Suppressor macrophage treated with lipopolysaccharide for 4 hours (primary cell): ENCODE measurements at regions not wholly inside any gene's neighbourhood (a gene's known extent, or its start where the extent isn't known, plus 50 kb on each side); places are given as distances from the start of the nearest gene placed in this dataset.
"Not testable (repeated sequence)": the region's sequence is repeated elsewhere in the genome, so short reads cannot be mapped to it uniquely, and the experiment has no call there.

Experiments
- DNase-seq: peaks from one replicate; pipeline ENCODE4 v3.0.0-alpha.2; 2020

DNA sequence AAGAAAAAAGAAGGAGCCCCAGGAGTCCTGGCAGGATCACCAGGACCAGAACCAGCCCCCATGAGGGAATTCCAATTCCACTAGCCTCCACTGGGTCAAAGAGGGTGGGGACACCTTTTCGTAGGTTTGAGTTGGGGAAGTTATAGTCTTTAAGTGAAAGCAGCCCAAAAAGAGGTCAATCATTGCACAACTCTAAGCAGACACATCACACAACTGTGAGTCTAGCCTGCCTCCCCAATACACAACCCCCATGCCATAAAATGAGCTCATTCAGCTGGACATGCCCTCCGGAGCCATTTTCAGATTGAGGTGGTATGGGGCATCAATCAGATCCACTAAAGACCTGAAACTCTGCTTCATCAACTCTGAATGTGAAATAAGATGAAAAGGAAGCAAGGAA, 179.9 kb downstream of the NPHP4 start:
- no peak for DNase-seq

DNA sequence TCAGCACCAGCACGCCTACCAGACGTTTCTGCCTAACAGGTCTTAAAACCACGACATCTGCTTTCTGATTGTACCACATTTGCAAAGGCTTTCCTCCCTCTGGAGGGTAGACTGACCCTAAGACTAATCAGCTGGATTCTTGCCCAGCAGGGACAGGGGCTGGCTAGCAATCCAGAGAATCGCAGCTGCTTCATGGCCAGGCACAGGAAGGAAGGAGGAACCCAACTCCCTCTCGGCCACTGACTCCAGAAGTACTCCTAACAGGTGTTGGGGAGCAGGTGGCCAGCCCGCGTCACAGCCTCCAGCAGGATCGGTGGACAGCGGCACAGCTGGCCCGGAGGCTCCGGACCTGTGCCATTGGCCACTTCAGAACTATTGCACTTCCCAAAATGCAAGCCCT, 180.8 kb downstream of the NPHP4 start:
- DNase-seq, result no peak

DNA sequence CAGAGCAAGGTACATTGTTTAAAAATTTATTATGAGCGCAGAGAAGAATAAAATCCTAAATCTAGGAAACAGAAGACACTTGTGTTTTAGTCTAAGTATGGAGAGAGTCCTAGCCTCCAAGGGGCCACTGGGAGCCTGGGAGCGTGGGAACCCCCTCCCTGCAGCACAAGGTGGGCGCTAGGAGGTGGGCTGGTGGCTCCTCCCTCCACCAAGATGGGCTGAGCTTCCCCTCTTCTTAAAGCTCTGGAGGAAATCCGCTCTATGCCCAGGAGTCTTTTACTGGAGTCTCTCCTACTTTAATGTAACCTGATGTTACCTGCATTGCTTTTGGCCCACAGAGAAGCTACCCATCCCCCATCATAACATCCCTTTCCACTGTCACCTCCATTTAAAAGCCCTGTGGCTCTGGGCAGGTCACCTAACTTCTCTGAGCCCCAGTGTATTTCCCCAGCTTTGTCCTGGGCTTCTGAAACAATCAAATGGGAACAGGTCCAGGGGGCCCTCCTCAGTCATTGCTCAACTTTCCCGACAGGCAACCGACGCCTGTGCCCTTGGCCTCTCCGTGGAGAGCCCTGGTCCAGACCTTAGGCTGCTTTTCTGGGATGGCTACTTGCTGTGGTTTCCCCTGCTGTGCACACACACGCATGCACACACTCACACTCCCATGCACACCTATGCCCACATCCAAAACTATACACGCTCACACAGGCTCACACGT, 181.5 kb downstream of the NPHP4 start:
- no peak for DNase-seq

DNA sequence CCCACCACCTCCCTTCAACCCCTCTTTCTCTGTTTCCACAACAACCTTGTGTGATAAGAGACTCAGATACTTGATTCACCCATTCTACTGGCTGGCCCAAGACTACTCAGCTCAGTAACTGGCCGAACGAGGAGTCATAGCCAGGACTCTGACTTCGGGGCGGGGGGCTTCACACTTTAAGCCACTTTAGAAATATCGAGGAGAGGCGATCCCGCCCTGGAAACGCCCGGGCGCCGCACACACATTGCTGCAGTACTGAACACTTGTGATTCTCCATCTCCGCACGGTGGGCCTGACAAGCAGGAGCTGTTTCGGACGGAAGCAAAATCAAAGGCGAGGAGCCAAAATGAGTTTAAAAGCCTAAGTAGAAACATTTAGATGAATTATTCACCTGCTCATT, 182.1 kb downstream of the NPHP4 start:
- DNase-seq, result no peak

DNA sequence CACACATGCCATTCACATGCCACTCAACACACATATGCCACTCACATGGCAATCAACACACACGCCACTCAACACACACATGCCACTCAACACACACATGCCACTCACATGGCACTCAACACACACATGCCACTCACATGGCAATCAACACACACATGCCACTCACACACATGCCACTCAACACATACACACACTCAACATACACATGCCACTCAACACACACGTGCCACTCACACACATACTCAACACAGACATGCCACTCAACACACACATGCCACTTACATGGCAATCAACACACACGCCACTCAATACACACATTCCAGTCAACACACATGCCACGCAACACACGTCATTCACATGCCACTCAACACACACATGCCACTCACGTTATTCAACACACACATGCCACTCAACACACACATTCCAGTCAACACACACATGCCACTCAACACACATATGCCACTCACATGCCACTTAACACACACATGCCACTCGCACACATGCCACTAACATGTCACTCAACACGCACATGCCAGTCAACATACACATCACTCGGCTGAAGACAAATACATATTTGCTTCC, 182.9 kb downstream of the NPHP4 start:
- DNase-seq, result no peak

DNA sequence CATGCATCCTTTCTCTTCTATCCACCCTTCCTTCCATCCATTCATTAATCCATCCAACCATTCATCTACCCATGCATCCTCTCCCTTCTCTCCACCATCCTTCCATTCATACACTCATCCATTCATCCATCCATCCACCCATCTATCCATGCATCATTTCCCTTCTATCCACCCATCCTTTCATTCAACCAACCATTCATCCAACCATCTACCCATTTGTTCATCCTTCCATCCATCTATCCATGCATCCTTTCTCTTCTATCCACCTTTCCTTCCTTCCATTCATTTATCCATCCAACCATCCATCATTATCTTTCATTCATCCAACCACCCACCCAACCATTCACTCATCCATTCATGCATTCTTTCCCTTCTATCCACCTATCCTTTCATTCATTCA, 188.4 kb downstream of the NPHP4 start:
- no peak for DNase-seq

DNA sequence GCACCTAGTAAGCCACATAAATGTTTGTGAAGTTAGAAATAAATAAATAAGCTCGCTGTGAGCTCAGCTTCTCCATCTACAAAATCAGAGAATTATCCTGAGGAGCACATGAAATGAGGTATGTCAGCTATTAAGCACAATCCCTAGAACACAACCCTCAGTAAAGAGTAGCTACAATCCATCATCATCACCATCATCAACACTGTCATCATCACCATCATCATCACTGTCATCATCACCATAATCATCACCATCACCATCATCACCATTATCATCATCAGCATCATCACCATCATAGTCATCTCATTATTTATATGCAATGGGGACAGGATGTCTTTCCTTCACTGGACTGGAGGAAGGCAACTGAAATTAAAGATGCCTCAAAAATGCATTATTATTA, 189.6 kb downstream of the NPHP4 start:
- DNase-seq, result no peak

DNA sequence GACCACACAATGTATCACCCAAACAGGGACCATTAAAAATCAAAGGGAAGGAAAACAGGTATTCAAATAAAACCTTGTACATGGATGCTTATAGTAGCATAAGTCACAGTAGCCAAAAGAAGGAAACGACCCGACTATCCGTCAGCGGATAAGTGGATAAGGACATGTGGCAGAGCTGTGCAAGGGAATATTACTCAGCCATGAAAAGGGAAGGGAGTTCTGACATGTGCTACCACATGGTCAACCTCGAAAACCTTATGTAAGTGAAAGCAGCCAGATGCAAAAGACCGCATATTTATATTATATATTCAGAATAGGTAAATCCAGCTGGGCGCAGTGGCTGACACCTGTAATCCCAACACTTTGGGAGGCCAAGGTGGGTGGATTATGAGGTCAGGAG, 193.3 kb downstream of the NPHP4 start:
- no peak for DNase-seq

DNA sequence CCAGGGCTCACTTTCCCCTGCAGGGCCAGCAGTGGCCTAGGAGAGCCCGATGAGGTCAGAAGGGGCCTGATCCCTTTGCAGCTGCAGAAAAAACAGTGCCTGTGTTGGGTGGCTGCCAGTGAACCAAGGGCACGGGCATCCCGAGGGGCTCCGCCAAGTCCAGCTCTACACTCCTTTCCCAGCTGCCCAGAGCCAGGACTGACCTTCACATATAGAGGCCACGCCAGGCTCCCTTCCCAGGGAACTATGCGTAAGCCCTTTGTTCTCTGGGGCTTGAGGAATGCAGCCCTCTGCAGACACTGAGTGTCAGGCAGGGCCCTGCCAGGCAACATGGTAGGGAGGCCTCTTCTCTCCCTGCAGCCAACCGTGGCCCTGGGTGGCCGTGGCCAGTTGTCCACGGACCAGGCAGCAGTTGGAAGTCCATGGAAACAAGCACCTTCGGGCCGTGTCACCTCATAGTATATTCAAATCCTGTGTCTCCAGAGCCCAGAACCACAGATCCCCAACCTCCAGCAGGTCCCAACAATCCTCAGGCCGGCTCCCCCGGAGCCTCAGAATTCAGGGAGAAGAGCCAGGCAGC, 194.0 kb downstream of the NPHP4 start:
- no peak for DNase-seq

DNA sequence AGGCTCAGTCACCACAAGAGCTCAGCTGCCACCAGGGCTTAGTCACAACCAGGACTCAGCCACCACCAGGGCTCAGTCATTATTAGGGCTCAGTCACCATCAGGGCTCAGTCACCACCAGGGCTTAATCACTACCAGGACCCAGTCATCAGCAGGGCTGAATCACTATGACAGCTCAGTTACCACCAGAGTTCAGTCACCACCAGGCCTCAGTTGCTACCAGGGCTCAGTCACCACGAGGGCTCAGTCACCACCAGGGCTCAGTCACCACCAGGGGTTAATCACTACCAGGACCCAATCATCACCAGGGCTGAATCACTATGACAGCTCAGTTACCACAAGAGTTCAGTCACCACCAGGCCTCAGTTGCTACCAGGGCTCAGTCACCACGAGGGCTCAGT, 196.2 kb downstream of the NPHP4 start:
- no peak for DNase-seq

DNA sequence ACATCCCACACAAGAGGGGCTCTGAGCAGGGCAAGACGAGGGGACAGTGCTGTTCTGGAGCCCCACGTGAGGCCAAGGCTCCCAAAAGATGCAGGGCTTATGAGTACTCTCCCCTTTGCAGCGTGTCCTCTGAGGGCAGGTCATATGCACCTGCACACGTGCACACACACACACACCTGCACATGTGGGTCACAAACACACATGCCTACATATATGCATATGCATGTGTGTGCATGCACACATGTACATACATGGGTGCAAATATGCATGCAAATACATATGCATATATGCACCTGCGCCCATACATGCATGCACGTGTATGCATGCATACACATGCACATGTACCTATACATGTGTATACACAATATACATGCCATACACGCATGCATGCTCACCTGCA, 197.9 kb downstream of the NPHP4 start:
- DNase-seq, result no peak

DNA sequence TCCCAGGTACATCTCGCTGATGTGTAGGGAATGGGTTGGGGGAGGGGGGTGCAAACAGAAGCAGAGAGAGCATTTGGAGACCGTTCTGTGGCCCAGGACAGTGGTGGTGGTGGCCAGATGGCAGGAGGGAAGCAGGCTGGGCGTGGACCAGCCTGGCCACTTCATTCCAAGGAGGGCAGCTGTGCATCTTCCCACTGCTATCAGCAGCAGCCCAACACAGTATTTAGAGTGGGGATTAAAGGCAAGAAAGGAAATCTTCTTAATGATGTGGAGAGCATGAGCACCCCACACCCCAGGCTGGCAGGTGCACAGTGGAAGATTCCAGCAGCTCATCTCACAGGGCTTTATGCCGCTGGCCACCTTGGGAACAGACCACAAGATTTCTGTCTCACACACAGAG, 198.7 kb downstream of the NPHP4 start:
- no peak for DNase-seq

DNA sequence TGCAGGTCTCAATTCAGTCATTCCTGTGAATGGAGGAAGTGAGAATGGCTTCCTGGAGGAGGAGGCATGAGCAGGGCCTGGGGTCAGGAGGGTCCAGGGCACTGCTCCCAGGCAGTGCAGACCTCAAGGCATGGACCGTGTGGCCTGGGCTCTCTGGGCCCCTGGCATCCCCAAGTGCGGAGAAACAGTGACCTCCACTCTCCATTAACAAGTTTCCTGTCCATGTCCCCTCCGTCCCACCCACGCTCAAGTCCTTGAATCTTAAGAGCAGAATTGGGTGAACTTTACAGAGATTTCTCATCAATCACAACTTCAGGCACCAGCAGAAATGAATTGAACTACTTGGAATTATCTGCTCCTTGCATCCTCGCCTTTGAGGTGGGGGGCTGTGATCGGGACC, 211.1 kb downstream of the NPHP4 start:
- DNase-seq, result no peak

DNA sequence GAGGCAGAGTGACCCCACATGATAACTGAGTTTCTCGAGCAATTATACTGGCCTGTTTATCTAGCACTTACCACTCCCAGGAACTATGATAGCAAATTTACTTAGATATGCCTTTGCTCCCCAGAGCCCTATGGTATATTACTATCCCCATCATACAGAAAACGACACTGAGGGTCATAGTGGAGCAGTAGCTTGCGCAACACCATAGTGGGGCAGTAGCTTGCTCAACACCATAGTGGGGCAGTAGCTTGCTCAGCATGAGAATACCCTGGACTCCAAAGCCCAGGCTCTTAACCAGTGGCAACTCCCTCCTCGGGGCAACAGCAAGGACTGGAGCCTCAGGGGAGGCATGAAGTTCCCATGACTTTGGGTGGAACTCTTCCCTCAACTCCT, 211.9 kb downstream of the NPHP4 start:
- no peak for DNase-seq

DNA sequence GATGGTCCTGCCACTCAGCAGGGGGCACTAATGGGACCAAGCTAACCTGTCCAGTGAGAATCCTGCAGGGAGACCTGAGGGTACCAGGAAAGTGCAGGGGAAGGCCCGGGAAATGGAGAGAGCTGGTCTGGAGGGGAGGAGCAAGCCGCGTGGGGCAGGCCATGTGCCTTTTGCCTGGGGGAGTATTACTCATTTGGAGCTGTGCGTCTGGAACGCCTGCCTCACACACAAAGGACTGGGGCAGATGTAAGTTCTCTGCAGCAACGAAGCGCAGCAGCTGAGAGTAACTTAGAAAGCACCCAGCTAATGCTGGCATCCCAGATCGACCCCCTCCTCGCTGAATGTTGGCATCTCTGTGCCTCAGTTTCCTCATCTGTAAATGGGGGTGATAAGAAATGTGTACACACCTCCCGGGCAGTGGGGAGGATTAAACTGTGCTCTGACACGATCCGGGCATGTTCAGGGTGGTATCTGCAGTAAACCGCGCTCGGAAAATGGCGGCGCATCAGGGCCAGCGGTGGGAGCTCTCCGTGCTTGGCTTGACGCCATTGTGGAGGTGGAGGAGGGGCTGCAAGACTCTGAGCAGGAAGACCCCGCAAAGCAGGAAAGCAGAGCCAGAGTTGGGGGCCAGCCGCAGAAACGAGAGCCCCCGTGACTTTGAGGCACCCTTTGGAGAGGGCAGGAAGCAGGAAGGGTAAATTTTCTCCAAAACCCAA, 212.5 kb downstream of the NPHP4 start:
- no peak for DNase-seq

DNA sequence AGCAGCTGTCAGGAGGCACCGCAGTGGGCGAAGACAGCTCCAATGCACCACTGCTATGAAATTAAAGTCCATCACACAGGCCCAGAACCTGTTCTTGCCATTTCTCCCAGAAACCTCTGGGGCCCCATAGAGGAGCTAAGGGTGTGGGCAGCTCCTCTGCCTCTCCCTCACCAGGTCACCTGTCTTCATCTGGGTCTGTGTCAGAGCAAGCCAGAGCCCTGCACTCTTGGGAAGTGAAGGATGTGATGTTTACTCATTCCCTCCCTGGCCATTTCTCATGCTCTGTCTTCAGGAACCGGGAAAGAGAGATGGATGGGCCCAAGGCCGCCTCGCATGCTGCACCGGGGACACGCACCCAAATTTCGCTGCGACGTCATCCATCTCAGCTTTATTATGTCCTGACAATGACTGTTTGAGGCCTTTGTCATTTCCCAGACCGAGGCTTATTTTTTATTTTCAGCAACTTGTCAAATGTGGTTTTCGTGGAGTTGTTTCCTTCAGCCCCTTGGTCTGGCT, 216.1 kb downstream of the NPHP4 start:
- no peak for DNase-seq

DNA sequence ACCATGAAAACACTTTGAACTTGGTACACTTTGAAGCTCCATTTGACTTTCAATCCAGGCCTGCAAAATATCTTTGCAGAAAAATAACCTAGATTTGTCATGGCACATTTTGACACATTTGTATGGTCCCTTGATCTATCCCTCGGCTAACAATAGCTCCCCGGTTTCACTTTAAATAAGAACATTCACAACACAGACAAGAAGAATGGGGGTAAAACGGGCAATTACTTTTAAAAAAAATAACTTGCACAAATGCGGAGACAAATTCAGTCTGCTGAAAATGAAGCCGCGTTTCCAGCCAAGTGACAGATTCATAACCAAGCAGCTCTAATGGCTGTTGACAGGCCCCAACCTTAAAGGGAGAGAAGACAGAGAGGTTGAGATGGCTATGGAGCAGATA, 218.2 kb downstream of the NPHP4 start:
- no peak for DNase-seq

DNA sequence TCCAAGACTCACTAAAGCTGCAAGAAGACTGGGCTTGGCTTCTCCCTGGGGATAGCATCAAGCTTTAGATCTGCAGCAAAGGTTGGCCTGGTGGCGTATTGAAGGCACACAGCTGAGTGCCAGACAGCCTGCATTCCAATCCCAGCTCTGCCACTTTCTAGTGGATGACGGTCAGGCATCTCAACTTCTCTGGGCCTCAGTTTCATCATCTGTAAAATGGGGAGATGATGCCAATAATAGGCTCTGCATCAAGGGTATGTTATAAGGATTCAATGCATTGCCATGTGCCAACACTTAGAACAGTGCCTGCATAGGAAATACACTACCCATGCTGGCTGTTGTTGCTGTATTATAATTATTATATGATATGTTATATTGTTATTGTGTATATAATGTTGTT, 220.4 kb downstream of the NPHP4 start:
- no peak for DNase-seq

DNA sequence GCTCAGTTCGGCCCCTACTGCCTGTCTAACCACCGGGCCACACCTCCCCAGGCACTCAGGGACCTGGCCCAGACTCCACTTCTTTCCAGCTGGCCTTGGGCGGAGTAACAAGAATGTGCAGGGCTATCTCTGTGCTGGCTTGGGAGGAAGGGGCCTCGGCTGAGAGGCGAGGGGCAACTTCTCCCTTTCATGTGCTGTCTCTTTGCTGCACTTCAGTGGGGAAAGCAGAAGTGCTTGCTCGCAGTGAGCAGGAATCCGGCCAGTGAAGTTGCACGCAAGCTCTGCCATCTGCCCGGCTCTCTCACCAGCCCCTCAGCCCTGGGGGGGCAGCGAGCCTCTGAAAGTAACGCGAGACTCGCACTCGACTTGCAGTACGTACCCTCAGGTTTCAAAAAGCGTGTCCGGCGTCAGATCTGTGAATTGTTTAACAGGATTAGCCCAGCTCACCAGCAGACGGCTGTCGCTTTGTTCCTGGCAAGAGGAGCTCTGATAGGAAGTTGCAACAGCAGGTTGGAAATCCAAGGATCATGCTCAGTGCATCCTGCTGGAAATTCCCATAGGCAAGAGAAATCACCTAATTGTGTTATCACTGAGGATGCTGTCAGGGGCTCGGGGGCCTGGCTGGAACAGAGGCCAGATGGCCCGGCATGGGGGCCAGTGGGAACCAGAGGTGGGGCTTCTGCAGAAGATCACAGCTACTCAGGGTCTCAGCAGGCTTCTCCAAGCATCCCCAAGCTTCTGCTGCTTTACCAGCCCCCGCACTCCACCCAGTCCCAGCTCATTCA, 221.1 kb downstream of the NPHP4 start:
- peak; percentile 12 for DNase-seq

DNA sequence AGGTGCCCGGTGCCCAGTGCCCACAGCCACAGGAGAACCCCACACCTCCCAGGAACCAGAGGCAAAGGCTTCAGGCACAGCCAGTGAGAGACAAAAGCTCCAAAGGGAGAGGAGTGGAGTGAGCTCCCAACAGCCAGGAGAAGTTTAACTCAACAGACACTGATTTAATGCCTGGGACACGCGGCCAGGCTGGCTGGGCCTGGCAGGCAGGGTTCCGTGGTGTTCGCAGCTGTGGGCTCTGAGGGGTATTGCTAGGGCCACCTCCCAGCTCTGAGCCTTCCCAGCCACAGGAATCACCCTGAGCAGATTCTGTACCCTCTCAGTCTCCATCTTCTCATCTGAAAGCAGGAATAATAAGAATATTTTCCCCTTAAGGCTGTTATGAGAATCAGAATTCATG, 222.5 kb downstream of the NPHP4 start:
- no peak for DNase-seq

DNA sequence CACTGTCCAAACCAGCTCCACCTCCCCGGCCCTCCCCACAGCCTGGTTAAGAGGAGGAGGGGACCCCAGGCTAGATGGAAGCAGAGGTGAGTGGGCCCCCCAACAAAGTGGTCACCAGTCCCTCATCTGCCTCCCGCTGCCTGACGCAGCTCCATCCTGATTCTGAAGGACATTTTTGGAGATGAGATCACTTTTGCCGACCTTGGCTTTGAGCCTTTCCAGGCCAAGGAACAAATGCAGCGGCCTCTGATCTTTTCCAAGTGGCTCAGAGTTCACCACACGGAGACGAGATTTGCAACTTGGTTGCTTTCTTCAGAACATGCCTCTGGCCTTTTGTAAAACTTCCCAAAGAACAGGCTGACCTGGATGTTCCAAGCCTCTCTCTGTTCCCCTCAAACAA, 223.1 kb downstream of the NPHP4 start:
- no peak for DNase-seq

DNA sequence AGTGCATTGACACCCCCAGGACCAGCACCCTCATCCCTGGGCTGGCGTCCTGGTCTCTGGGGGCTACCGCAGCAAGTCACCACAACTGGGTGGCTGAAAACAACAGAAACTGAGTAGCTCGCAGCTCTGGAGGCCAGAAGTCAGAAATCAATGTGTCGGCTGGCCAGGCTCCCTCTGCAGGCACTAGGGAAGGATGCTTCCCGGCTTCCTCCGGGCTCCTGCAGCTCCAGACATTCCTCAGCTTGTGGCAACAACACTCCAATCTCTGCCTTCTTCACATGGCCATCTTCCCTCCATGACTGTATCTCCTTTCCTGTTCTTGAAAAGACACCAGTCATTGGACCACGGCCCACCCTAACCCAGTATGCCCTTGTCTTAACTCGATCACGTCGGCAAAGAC, 224.2 kb downstream of the NPHP4 start:
- no peak for DNase-seq

DNA sequence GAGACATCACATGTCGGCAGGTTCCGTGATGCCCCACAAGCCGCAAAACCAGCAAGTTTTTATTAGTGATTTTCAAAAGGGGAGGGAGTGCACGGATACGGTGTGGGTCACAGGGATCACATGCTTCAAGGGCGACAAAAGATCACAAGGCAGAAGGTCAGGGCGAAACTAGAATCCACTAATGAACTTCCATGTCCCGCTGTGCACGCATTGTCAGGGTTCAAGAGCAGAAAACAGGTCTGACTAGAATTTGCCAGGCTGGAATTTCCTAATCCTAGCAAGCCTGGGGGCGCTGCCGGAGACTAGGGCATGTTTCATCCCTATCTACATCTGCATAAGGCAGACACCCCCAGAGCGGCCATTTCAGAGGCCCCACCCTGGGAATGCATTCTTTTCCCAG, 225.2 kb downstream of the NPHP4 start:
- not testable (repeated sequence) for DNase-seq
